Ureter (tissue), 1 donor: ENCODE measurements at regions not wholly inside any gene's neighbourhood (a gene's known extent, or its start where the extent isn't known, plus 50 kb on each side); places are given as distances from the start of the nearest gene placed in this dataset.
"Not testable (repeated sequence)": the region's sequence is repeated elsewhere in the genome, so short reads cannot be mapped to it uniquely, and the experiment has no call there.

Experiments
- DNase-seq: peaks from one replicate; pipeline ENCODE4 v3.0.0-alpha.2; 2020; ENCODE audit warnings: low spot score
- donor health status: DM: yes; HTN: yes; CAD: no.

- DNase-seq, result no peak
These were observed 321.1 kb downstream of the HS3ST3B1 start for GRCh38 chr17:14621826-14622614.

- no peak for DNase-seq
These were observed 318.9 kb downstream of the HS3ST3B1 start for GRCh38 chr17:14619821-14620220.

GRCh38 chr17:14616528-14616927, 315.6 kb downstream of the HS3ST3B1 start:
- DNase-seq, result no peak

GRCh38 chr17:14605267-14605599, 304.4 kb downstream of the HS3ST3B1 start:
- DNase-seq, result no peak

- no peak for DNase-seq
These were observed 303.8 kb downstream of the HS3ST3B1 start for GRCh38 chr17:14604591-14605266.

GRCh38 chr17:14596224-14596623, 295.3 kb downstream of the HS3ST3B1 start:
- no peak for DNase-seq

GRCh38 chr17:14595656-14596055, 294.8 kb downstream of the HS3ST3B1 start:
- no peak for DNase-seq

- DNase-seq, result no peak
These were observed 293.8 kb downstream of the HS3ST3B1 start for GRCh38 chr17:14594690-14595089.

- no peak for DNase-seq
These were observed 293.1 kb downstream of the HS3ST3B1 start for GRCh38 chr17:14593956-14594355.

GRCh38 chr17:14590459-14591250, 289.8 kb downstream of the HS3ST3B1 start:
- DNase-seq, result no peak

GRCh38 chr17:14585099-14585498, 284.2 kb downstream of the HS3ST3B1 start:
- DNase-seq, result no peak

GRCh38 chr17:14582996-14583395, 282.1 kb downstream of the HS3ST3B1 start:
- DNase-seq, result no peak

GRCh38 chr17:14581186-14581830, 280.4 kb downstream of the HS3ST3B1 start:
- no peak for DNase-seq

- DNase-seq, result no peak
These were observed 279.6 kb downstream of the HS3ST3B1 start for GRCh38 chr17:14580499-14580898.

- DNase-seq, result no peak
These were observed 278.8 kb downstream of the HS3ST3B1 start for GRCh38 chr17:14579716-14580115.

GRCh38 chr17:14575471-14575953, 274.6 kb downstream of the HS3ST3B1 start:
- no peak for DNase-seq

GRCh38 chr17:14560325-14560724, 259.4 kb downstream of the HS3ST3B1 start:
- DNase-seq, result not testable (repeated sequence)

- no peak for DNase-seq
These were observed 258.6 kb downstream of the HS3ST3B1 start for GRCh38 chr17:14559264-14560119.

- no peak for DNase-seq
These were observed 256.6 kb downstream of the HS3ST3B1 start for GRCh38 chr17:14557480-14557879.

GRCh38 chr17:14553847-14554246, 253.0 kb downstream of the HS3ST3B1 start:
- DNase-seq, result no peak

GRCh38 chr17:14552306-14552705, 251.4 kb downstream of the HS3ST3B1 start:
- DNase-seq, result no peak
